Activated CD4-positive, CD25-positive, alpha-beta regulatory T cell treated with anti-CD3 and anti-CD28 coated beads, Interleukin-2, amount 50 U/mL, for 24 hours (primary cell): ENCODE measurements at regions not wholly inside any gene's neighbourhood (a gene's known extent, or its start where the extent isn't known, plus 50 kb on each side); places are given as distances from the start of the nearest gene placed in this dataset.

ENCODE experiments used
- ATAC-seq, 2 donors: fragments of 150-1000 bp; cut with Tn5 transposase; one replicate each; pipeline ENCODE4 v1.10.0; 2021; ENCODE audit warnings: mild to moderate bottlenecking in 1 of 2, moderate library complexity in 1 of 2

DNA sequence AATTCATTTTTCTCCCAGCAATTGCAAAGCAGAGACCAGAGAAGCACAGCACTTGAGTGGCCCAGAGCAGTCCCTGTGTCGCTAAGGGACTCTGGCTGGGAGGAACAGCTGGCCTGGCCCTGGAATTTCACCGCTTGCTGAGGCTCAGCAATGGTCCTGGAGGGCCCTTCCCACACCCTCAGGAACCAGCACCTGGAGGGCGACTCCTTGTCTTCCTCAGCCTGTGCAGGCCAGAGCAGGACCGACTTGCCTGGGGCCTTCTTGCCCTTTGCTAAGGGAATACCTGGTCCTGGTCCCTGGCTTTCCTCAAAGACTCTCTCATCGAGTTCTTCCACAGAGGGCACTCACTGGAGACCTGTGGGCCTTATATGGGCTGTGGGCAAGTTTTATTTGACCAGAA is 294.6 kb downstream of the RPLP1 start:
- ATAC-seq = no peak

- ATAC-seq = no peak
Measured at GRCh38 chr15:69748131-69748530, 295.5 kb downstream of the RPLP1 start.

GRCh38 chr15:69748576-69749185 is 296.1 kb downstream of the RPLP1 start:
- ATAC-seq = no peak

GRCh38 chr15:69749274-69749673 is 296.7 kb downstream of the RPLP1 start:
- no peak for ATAC-seq

DNA sequence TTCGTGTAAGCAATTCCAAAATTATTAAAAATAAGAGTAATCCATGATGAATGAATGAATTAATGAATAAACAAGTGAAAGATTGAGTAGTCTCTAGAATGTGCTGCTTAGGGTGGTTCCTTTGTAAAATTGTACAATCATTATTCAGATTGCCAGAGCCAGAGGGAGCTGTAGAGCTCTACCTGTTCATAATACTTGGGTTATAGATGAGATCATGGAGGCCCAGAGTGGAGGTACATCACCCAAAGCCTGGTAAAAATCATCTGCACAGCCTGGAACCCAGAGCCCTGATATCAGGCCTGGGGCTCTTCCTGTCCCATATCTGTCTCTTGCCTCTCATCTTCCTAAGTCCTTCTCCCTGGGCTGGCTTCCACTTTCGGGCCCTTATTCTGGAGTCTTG is 297.2 kb downstream of the RPLP1 start:
- peak; percentile 48 to 54 for ATAC-seq

DNA sequence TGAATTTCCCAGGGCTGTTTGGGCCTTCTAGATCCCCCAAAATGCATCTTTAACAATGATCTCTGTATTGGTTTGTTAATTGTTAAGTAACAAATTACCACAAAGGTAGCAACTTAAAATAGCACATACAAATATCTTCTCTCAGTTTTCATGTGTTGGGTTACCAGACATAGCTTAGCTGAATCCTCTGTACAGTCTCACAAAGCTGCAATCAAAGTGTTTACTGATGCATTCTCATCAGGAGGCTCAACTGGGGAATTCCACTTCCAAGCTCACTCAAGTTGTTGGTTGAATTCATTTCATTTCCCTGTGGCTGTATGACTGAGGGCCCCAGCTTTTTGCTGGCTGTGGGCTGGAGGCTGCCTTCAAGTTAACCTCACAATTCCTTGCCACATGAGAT is 297.6 kb downstream of the RPLP1 start:
- ATAC-seq = no peak

GRCh38 chr15:69751147-69751546 is 298.5 kb downstream of the RPLP1 start:
- no peak for ATAC-seq

GRCh38 chr15:69751566-69751965 is 298.9 kb downstream of the RPLP1 start:
- ATAC-seq = no peak

- ATAC-seq = no peak
Measured at GRCh38 chr15:69753867-69754266, 301.2 kb downstream of the RPLP1 start.

DNA sequence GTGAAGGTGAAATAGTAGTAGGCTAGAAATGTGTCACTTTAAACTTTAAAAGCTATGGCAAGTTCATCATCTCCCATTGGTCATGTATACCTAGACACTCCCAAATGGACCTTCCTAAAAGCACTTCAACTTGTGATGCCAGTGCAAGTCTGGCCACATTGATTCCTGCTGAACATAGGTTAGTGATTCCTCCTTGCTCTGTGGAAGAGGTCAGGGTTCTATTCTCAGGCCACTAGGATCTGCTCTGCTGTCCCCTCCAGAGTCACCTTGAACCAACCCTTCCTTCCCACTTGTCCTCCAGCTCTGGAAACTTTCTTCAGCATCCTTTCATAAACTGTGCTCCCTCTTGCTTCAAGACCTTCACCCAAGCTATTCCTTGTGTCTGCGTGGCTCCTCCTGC is 301.7 kb downstream of the RPLP1 start:
- ATAC-seq = no peak

GRCh38 chr15:69755551-69756310 is 303.1 kb downstream of the RPLP1 start:
- peak; percentile 76 to 80 for ATAC-seq

GRCh38 chr15:69756440-69756839 is 303.8 kb downstream of the RPLP1 start:
- no peak for ATAC-seq

DNA sequence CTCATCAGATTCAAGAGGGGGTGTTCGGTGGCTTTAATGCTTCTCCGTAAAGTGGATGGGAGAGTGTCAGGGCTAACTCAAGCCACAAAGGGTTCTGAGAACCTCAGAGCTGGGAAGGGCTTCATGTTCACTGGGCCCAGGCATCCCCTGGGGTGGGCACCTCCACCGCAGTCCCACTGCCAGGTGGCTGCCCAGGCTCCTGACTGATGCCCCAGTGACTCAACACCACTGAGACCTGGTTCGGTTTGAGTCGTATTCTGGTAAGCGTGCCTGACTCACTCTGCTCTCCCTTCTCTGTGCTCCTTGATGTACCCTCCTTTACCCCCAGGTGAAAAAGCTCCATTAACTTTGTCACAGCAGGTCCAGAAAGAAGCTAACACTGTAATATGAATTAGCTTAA is 304.6 kb downstream of the RPLP1 start:
- ATAC-seq = peak; percentile 65

GRCh38 chr15:69758291-69758771 is 305.7 kb downstream of the RPLP1 start:
- ATAC-seq = no peak

GRCh38 chr15:69758810-69759790 is 306.5 kb downstream of the RPLP1 start:
- ATAC-seq = peak; percentile 58 to 61

DNA sequence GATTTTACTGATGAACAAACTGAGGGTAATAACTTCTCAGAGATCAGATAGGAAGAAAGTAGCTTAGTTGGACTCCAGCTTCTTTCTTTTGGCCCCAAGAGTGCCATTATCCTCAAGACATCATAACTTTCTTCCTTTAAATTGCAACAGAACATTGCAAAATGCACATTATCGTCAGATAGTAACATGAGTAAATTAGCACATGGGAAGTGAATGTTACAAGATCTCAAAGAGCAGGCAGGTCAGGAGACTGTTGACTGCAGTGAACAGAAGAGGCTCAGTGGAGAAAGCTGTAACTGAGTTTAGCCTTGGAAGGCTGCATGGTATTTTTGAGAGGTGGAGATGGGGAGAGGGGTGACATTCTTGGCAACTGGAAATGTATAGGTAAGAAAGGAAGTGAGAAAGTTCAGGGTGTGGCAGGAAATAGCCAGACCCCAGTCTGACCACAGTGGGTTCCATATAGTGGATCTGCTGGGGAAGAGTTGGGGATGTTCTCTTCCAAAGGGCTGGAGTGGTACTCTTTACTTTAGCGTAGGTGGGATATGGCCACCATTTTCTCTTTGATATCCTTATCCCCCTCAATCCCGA is 307.7 kb downstream of the RPLP1 start:
- no peak for ATAC-seq

- ATAC-seq = peak; percentile 68
Measured at GRCh38 chr15:69760890-69761568, 308.4 kb downstream of the RPLP1 start.

DNA sequence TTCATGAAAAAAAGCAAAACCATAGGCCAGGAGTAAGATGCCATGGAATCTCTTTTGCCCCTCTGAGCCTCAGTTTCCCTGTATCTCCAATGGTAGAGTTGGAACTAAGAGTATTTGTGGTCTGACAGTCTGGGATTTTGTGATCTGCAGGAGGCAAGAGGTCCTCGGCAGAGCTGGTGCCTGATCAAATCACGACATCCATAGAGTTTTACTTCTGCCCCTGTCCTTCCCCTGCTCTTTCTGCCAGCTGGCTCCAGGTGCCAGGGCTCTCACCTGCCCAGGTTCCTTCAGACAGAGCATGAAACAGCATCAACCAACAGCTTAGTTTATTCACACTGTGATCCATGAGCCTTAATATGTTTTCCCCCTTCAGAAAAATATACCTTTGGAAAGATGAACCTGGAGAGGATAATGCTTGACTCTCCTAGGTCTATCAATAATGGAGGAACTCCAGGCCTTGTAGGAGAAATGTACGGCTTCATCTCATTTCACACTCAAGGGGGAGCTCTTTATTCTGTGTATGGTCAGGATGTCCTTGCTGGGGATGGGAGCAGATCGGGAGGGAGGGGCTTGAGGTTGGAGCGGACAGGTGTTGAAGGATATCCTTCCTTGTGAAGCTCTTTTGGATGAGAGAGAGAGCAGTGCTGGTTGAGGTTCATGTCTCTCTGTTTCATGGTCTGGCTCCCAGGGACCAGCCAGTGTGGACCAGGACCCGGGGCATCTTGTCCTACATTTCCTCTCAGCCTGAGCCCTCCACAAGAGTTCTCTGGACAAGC is 309.9 kb downstream of the RPLP1 start:
- no peak for ATAC-seq

DNA sequence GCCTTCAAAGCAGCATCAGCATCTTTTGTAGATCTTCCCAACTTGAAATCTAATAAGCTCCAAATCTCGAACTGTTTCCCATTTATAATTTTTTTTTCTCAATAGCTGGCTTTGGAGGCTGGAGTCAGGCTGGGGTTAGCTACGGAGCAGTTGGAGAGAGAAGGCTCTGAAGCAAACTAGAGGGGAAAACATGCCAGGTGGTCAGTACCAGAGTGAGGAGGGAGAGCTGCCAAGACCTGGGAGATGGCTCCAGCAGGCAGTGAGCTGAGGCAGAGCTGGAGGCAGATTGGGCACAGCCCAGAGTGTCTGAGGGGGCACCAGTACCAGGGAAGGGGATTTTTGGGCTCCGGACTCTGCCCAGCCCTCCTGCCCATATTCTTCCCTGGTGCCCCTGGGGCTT is 311.2 kb downstream of the RPLP1 start:
- ATAC-seq = no peak

DNA sequence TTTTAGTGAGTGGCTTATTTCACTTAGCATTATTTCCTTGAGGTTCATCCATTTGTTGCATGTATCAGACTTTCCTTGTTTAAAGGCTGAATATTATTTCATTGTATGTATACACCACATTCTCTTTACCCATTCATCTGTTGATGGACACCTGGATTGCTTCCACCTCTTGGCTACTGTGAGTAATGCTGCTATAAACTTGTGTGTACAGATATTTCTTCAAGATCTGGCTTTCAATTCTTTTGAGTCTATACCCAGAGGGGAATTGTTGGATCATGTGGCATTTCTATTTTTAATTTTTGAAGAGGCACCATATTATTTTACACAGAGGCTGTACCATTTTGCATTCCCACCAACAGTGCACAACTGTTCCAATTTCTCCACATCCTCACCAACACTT is 313.5 kb downstream of the RPLP1 start:
- peak in 1 of 2 donors; percentile 13 for ATAC-seq

DNA sequence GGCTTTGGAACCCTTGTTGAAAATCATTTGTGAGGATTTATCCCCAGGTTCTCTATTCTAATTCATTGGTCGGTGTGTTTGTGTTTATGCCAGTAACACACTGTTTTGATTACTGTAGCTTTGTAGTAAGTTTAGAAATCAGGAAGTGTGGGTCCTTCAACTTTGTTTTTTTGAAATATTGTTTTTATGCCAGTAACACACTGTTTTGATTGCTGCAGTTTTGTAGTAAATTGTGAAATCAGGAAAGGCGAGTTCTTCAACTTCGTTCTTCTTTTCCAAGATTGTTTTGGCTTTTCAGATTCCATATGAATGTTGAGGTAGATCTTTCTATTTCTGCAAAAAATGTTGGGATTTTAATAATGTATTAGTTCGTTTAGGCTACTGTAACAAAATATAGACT is 314.6 kb downstream of the RPLP1 start:
- ATAC-seq = no peak
